Body of pancreas (tissue), 4 donors: ENCODE measurements at regions not wholly inside any gene's neighbourhood (a gene's known extent, or its start where the extent isn't known, plus 50 kb on each side); places are given as distances from the start of the nearest gene placed in this dataset.

Source experiments
- CTCF ChIP-seq, 7 experiments: fragments of 450-650 bp in 4 of 7; fragments of 200-600 bp in 3 of 7; sonication (generic) in 3 of 7; IDR thresholded peaks; one replicate each; pipeline ENCODE4 v1.5.1; 2016 to 2019; ENCODE audit warnings: antibody characterized with exemption in 7 of 7
- POLR2A ChIP-seq, 3 donors: fragments of 450-650 bp; IDR thresholded peaks; one replicate each; pipeline ENCODE4 v1.6.1; 2016; ENCODE audit warnings: antibody characterized with exemption in 3 of 3, mild to moderate bottlenecking in 2 of 3

DNA sequence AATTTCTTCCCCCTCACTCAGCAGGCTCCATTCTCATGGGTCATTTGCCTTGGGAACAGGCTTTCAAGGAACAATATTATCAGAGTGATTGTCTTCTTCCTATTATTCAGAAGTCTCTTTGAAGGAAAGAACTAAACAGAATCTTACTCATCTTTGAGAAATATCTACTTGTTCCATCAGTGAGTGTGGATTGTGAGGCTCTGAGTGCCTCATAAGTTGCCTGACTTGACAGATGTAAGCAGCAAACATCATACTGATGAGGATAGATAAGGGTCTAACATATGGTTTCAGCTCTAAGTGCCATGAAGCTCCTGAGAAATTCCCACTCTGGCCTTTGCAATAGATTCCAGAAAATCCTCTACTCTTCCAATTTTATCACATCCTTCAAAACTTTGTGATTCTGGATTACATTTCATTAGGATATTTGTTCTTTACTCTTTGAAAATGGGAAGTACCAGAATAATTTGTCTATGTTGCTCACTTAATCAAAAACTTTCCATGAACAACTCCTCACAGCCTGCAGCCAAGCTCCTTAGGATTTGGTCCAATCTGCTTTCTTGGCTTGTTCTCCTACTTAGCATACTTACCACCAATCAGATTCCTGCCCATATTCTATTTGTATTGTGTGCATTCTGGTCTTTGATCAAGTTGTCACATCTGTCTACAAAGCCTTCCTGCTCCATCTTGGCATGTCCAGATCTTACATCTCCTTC, 120.1 kb downstream of the RPL22L1 start:
- no peak for TF ChIP-seq CTCF (IDR thresholded peaks at IDR 0.05)
- no peak for TF ChIP-seq POLR2A (IDR thresholded peaks at IDR 0.05)
